ENCODE measurements at regions not wholly inside any gene's neighbourhood (a gene's known extent, or its start where the extent isn't known, plus 50 kb on each side); places are given as distances from the start of the nearest gene placed in this dataset.

- no peak for TF ChIP-seq CTCF (IDR thresholded peaks at IDR 0.05)
- TF ChIP-seq ZNF423 (CRISPR knock-in tag; IDR thresholded peaks at IDR 0.05) = no peak
- no peak for TF ChIP-seq SP1 (CRISPR knock-in tag; conservative IDR thresholded peaks at IDR 0.05)
- TF ChIP-seq PRDM15 (CRISPR knock-in tag; IDR thresholded peaks at IDR 0.05) = no peak
- TF ChIP-seq FOXJ3 (CRISPR knock-in tag; IDR thresholded peaks at IDR 0.05; ENCODE audit: borderline replicate concordance) = no peak
- TF ChIP-seq USF1 (CRISPR knock-in tag; IDR thresholded peaks at IDR 0.05) = no peak
Observed at GRCh38 chr21:43298546-43299440, 128.1 kb downstream of the SIK1 start.

Data from WTC11 (cell line).